Keratinocyte (primary cell): ENCODE measurements at regions not wholly inside any gene's neighbourhood (a gene's known extent, or its start where the extent isn't known, plus 50 kb on each side); places are given as distances from the start of the nearest gene placed in this dataset.
"Not testable (repeated sequence)": the region's sequence is repeated elsewhere in the genome, so short reads cannot be mapped to it uniquely, and the experiment has no call there.

Experiments
- EZH2 ChIP-seq: IDR thresholded peaks from one replicate; pipeline ENCODE4 v1.6.1; 2012; ENCODE audit warnings: inconsistent platforms, mild to moderate bottlenecking, low read length, moderate library complexity
- TF ChIP-seq, protein P1 (sequence below), 3 experiments: IDR thresholded peaks in 1 of 3; conservative IDR thresholded peaks in 1 of 3; optimal IDR thresholded peaks in 1 of 3; 2 replicates in 2 of 3; 3 replicates in 1 of 3; pipeline versions ENCODE3 to v1.5.1; 2011; ENCODE audit warnings: low read length in 3 of 3, mild to moderate bottlenecking in 3 of 3, moderate library complexity in 2 of 3, control low read depth in 1 of 3, inconsistent platforms in 1 of 3; ENCODE audit not compliant: insufficient read depth in 2 of 3; ENCODE audit errors: extremely low read depth in 1 of 3

DNA sequence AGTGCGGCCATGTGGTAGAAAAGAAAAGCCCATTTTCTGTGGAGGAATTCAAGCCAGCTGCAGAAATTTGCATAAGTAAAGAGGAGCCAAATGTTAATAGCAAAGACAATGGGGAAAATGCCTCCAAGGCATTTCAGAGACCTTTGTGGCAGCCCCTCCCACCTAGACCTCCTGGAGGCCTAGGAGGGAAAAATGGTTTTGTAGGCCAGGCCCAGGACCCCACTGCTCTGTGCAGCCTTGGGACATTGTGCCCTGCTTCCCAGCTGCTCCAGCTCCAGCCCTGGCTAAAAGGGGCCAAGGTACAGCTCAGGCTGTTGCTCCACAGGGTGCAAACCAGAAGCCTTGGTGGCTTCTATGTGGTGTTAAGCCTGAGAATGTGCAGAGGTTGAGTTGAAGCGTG lies 75.6 kb upstream of the MKI67 start:
- TF ChIP-seq, protein P1, sequence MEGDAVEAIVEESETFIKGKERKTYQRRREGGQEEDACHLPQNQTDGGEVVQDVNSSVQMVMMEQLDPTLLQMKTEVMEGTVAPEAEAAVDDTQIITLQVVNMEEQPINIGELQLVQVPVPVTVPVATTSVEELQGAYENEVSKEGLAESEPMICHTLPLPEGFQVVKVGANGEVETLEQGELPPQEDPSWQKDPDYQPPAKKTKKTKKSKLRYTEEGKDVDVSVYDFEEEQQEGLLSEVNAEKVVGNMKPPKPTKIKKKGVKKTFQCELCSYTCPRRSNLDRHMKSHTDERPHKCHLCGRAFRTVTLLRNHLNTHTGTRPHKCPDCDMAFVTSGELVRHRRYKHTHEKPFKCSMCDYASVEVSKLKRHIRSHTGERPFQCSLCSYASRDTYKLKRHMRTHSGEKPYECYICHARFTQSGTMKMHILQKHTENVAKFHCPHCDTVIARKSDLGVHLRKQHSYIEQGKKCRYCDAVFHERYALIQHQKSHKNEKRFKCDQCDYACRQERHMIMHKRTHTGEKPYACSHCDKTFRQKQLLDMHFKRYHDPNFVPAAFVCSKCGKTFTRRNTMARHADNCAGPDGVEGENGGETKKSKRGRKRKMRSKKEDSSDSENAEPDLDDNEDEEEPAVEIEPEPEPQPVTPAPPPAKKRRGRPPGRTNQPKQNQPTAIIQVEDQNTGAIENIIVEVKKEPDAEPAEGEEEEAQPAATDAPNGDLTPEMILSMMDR (optimal IDR thresholded peaks at IDR 0.05 in 1 of 3, IDR thresholded peaks at IDR 0.05 in 1 of 3, conservative IDR thresholded peaks at IDR 0.05 in 1 of 3; ENCODE audit: extremely low read depth in 1 of 3, insufficient read depth in 2 of 3, low read length in 3 of 3) = not testable (repeated sequence)
- not testable (repeated sequence) for TF ChIP-seq EZH2
